ENCODE measurements at regions not wholly inside any gene's neighbourhood (a gene's known extent, or its start where the extent isn't known, plus 50 kb on each side); places are given as distances from the start of the nearest gene placed in this dataset.

DNA sequence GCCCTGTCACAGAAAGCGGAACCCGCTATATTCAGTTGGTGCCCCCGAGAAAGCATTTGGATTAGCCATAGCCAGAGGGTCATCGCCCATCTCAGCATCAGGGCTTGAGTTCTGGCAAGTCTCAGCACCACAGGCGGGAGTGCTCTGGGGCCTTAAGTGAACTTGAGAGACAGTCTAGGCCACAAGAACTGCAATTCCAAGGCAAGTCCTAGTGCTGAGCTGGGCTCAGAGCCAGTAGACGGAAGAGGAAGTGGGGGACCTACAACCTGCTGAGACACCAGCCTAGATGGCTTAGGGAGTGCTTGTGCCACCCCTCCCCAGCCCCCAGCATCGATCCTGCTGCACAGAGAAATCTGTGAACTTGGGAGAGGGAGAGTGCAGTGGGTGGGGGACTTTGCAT is 594.9 kb downstream of the CCDC171 start:
- DNase-seq, result no peak
- H3K27me3 Mint-ChIP-seq (ENCODE audit: low read depth, poor library complexity), result peaks cover 21% of the 10 kb centered on the region
- no peaks in the 10 kb centered on the region for H3K36me3 Mint-ChIP-seq (ENCODE audit: low read depth)
- peaks cover 61% of the 10 kb centered on the region for H3K4me1 Mint-ChIP-seq
- no peak overlapping the region for H3K27ac Mint-ChIP-seq
- H3K4me3 Mint-ChIP-seq, result no peak overlapping the region
- TF ChIP-seq, protein P1, sequence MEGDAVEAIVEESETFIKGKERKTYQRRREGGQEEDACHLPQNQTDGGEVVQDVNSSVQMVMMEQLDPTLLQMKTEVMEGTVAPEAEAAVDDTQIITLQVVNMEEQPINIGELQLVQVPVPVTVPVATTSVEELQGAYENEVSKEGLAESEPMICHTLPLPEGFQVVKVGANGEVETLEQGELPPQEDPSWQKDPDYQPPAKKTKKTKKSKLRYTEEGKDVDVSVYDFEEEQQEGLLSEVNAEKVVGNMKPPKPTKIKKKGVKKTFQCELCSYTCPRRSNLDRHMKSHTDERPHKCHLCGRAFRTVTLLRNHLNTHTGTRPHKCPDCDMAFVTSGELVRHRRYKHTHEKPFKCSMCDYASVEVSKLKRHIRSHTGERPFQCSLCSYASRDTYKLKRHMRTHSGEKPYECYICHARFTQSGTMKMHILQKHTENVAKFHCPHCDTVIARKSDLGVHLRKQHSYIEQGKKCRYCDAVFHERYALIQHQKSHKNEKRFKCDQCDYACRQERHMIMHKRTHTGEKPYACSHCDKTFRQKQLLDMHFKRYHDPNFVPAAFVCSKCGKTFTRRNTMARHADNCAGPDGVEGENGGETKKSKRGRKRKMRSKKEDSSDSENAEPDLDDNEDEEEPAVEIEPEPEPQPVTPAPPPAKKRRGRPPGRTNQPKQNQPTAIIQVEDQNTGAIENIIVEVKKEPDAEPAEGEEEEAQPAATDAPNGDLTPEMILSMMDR (IDR thresholded peaks at IDR 0.05), result no peak
- no peaks in the 10 kb centered on the region for H3K9me3 Mint-ChIP-seq

DNA sequence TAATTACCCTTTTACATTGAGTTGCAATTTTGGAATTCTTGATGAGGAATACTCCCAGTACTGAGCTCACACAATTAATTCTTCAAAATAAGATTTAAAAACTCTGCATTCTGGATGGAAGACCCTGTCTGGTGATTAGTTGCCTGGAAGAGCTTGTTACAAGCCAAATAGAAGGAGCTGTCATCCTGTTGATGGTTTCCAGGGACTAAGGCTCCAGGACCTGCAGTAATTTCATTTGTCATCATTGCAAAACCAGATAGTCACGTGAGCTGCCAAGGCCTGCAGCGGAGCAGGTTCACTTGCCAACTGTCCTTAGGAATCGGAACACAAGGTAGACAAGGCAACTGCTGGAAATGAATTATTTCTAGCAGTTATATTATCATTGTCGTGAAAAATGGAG is 597.7 kb downstream of the CCDC171 start:
- TF ChIP-seq, protein P1 (IDR thresholded peaks at IDR 0.05), result no peak

DNA sequence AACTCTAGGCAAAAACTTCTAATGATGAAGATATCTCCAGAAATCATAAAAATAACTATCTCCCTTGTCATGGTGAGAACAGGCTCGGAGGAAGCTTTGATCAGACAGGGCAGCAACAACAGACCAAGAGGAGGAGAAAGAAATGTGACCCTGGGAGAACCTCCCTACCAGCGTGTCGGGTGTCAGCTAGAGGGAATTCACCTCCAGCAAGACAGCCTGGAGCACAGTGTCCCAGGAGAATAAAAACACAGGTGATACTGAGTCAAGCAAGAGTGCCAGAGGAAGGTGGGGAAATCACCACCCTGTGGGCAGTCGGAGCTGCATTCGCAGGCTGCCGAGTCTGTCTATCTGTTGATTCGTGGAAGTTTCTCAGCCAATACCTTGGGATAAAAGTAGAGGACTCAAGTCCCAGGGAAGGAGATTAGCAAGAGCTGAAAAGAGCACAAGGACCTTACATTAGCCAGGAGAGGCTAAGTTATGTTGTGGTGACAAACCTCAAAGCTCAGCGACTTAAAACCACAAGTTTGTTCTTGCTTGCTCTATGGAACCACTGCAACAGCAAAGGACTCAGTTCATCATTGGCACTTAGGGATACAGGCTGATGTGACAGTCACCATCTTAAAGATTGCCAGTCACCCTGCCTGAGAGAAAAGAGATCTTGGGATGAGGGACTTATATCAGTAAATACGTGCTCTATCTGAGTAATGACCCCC is 598.3 kb downstream of the CCDC171 start:
- DNase-seq, result no peak
- peaks cover 51% of the 10 kb centered on the region for H3K4me1 Mint-ChIP-seq
- no peaks in the 10 kb centered on the region for H3K36me3 Mint-ChIP-seq (ENCODE audit: low read depth)
- peak overlapping the region; percentile 7 for H3K27ac Mint-ChIP-seq
- H3K27me3 Mint-ChIP-seq (ENCODE audit: low read depth, poor library complexity), result peaks cover 41% of the 10 kb centered on the region
- TF ChIP-seq, protein P1 (IDR thresholded peaks at IDR 0.05), result no peak
- H3K9me3 Mint-ChIP-seq, result no peaks in the 10 kb centered on the region
- no peak overlapping the region for H3K4me3 Mint-ChIP-seq

More for the DNA sequence above, 597.7 kb downstream of the CCDC171 start:
- peaks cover 51% of the 10 kb centered on the region for H3K4me1 Mint-ChIP-seq
- H3K27ac Mint-ChIP-seq, result no peak overlapping the region
- H3K4me3 Mint-ChIP-seq, result no peak overlapping the region
- no peaks in the 10 kb centered on the region for H3K9me3 Mint-ChIP-seq
- H3K27me3 Mint-ChIP-seq (ENCODE audit: low read depth, poor library complexity), result peaks cover 39% of the 10 kb centered on the region
- no peak for DNase-seq
- no peaks in the 10 kb centered on the region for H3K36me3 Mint-ChIP-seq (ENCODE audit: low read depth)

DNA sequence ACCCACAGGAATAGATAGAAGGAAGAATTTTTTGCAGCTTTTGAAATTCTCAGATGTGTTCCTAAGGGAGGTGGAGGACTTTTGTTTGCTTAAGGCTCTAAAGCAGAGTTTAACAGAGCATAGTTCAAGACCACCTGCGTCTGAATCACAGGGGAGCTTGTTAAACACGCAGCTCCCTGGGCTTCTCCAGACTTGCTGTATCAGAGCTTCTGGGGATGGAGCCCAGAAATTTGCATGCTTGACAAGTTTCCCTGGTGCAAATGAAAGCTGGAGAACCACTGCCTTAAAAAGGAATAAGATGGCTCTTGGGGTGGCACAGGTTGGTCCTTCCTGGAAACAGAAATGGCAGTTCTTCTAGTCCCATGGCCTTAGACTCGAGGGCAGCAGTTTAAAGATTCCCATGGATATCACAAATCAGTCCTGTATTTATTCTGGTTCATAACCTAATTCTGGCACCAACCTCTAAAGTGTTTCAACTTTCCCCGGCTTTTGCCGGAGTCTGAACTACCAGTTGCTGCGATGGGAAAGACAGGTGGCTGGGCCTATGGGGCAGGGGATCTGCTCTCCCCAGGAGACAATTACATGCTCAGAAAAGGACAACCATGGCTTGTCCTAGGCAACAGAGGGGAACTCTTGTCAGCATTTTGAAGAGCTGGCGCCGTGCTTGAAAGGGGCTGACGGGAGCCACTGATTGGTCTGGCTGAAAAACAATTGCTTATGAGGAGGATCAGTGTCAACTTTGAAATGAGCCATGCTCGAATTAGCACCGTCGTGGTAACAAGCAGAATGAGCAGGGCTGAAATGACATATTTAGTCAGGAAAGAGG is 599.6 kb downstream of the CCDC171 start:
- no peak for DNase-seq
- Mint-ChIP-seq H3K4me1 (peaks cover 55% of the 10 kb centered on the region), H3K36me3 (ENCODE audit: low read depth) (no peaks in the 10 kb centered on the region), H3K27ac (no peak overlapping the region), H3K27me3 (ENCODE audit: low read depth, poor library complexity) (peaks cover 44% of the 10 kb centered on the region), H3K4me3 (no peak overlapping the region), H3K9me3 (no peaks in the 10 kb centered on the region)
- TF ChIP-seq, protein P1 (IDR thresholded peaks at IDR 0.05), result no peak

DNA sequence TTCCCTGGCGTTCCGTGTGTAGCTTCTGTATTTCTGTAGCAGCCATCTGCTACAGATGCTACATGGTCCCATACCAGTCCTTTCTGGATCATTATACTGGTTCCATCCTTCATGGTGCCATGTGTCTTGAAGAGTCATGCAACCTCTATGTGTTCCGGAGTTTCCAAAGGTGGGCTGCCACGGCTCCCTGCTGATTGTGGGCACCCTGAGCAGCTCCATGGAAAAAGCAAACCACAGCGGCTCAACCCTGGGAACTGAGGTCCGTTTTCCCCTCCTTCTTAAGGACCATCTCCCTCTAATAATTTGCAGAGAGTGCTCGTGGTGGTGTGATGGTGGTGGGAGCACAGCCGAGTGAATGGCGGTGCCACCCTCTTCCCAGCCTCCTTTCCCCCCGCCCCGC is 600.4 kb downstream of the CCDC171 start:
- H3K4me3 Mint-ChIP-seq, result no peak overlapping the region
- H3K27ac Mint-ChIP-seq, result no peak overlapping the region
- H3K36me3 Mint-ChIP-seq (ENCODE audit: low read depth), result no peaks in the 10 kb centered on the region
- no peaks in the 10 kb centered on the region for H3K9me3 Mint-ChIP-seq
- peaks cover 61% of the 10 kb centered on the region for H3K4me1 Mint-ChIP-seq
- DNase-seq, result no peak
- peaks cover 42% of the 10 kb centered on the region for H3K27me3 Mint-ChIP-seq (ENCODE audit: low read depth, poor library complexity)
- TF ChIP-seq, protein P1 (IDR thresholded peaks at IDR 0.05), result no peak

Measured in nephron progenitor cell (in vitro differentiated cells).